Cardiac muscle cell (in vitro differentiated cells and primary cell): ENCODE measurements at regions not wholly inside any gene's neighbourhood (a gene's known extent, or its start where the extent isn't known, plus 50 kb on each side); places are given as distances from the start of the nearest gene placed in this dataset.
A peak's percentile ranks its signal among the peaks of the same experiment; 100 is the strongest.

ENCODE experiments used
- DNase-seq, 2 donors: peaks; one replicate each; pipeline versions ENCODE4 v3.0.0 to v3.0.0-alpha.2; 2010 to 2017; ENCODE audit warnings: low read depth in 1 of 2, low spot score in 1 of 2
- H3K27ac ChIP-seq: fragments of 200-600 bp; sonication (generic); 2 replicates; pipeline ENCODE4 v1.5.1; 2016
- H3K27me3 ChIP-seq: fragments of 200-600 bp; sonication (generic); 2 replicates; pipeline ENCODE4 v1.6.0; 2016; ENCODE audit warnings: control low read depth
- H3K36me3 ChIP-seq: fragments of 200-600 bp; sonication (generic); 2 replicates; pipeline ENCODE4 v1.5.1; 2016; ENCODE audit warnings: control low read depth
- H3K4me1 ChIP-seq: fragments of 200-600 bp; sonication (generic); 2 replicates; pipeline ENCODE4 v1.8.1; 2017; ENCODE audit warnings: low read depth, mild to moderate bottlenecking, mixed run types
- H3K4me3 ChIP-seq: fragments of 200-600 bp; sonication (generic); 2 replicates; pipeline ENCODE4 v1.5.1; 2016; ENCODE audit warnings: mild to moderate bottlenecking
- H3K9me3 ChIP-seq: fragments of 200-600 bp; sonication (generic); 2 replicates; pipeline ENCODE4 v1.5.1; 2017; ENCODE audit warnings: low read depth, mild to moderate bottlenecking, control low read depth
- CTCF ChIP-seq: IDR thresholded peaks from 2 replicates; pipeline ENCODE4 v1.5.1; 2012; ENCODE audit warnings: low read depth, mild to moderate bottlenecking, low read length

- no peak for TF ChIP-seq CTCF
- no peaks in the 10 kb centered on the region for H3K36me3 ChIP-seq
- H3K4me1 ChIP-seq = no peaks in the 10 kb centered on the region
- no peak overlapping the region for H3K27ac ChIP-seq
- no peak overlapping the region for H3K4me3 ChIP-seq
- no peak for DNase-seq
- H3K9me3 ChIP-seq = no peaks in the 10 kb centered on the region
- no peaks in the 10 kb centered on the region for H3K27me3 ChIP-seq
These were observed 550.0 kb downstream of the RAPGEF2 start for GRCh38 chr4:159652871-159653270.

- Histone ChIP-seq H3K27me3 (no peaks in the 10 kb centered on the region), H3K36me3 (no peaks in the 10 kb centered on the region), H3K4me3 (no peak overlapping the region), H3K27ac (no peak overlapping the region), H3K9me3 (no peaks in the 10 kb centered on the region), H3K4me1 (no peaks in the 10 kb centered on the region)
- TF ChIP-seq CTCF = no peak
- peak in 1 of 2 donors; percentile 80 for DNase-seq
These were observed 552.7 kb downstream of the RAPGEF2 start for GRCh38 chr4:159655547-159655946.

- no peak for TF ChIP-seq CTCF
- no peak overlapping the region for H3K4me3 ChIP-seq
- H3K4me1 ChIP-seq = no peaks in the 10 kb centered on the region
- no peaks in the 10 kb centered on the region for H3K27me3 ChIP-seq
- H3K27ac ChIP-seq = no peak overlapping the region
- DNase-seq = no peak
- no peaks in the 10 kb centered on the region for H3K9me3 ChIP-seq
- no peaks in the 10 kb centered on the region for H3K36me3 ChIP-seq
These were observed 566.2 kb downstream of the RAPGEF2 start for GRCh38 chr4:159669094-159669493.

- H3K27ac ChIP-seq = no peak overlapping the region
- H3K4me3 ChIP-seq = no peak overlapping the region
- TF ChIP-seq CTCF = no peak
- no peaks in the 10 kb centered on the region for H3K9me3 ChIP-seq
- no peaks in the 10 kb centered on the region for H3K27me3 ChIP-seq
- DNase-seq = no peak
- no peaks in the 10 kb centered on the region for H3K36me3 ChIP-seq
- H3K4me1 ChIP-seq = no peaks in the 10 kb centered on the region
These were observed 570.3 kb downstream of the RAPGEF2 start for GRCh38 chr4:159673221-159673620.

- no peak for TF ChIP-seq CTCF
- Histone ChIP-seq H3K36me3 (no peaks in the 10 kb centered on the region), H3K27me3 (no peaks in the 10 kb centered on the region), H3K9me3 (no peaks in the 10 kb centered on the region), H3K4me3 (no peak overlapping the region), H3K27ac (no peak overlapping the region), H3K4me1 (no peaks in the 10 kb centered on the region)
- DNase-seq = no peak
These were observed 571.4 kb downstream of the RAPGEF2 start for GRCh38 chr4:159674241-159674640.

GRCh38 chr4:159677521-159677920, 574.6 kb downstream of the RAPGEF2 start:
- Histone ChIP-seq H3K9me3 (no peaks in the 10 kb centered on the region), H3K27ac (no peak overlapping the region), H3K4me1 (no peaks in the 10 kb centered on the region), H3K27me3 (no peaks in the 10 kb centered on the region), H3K4me3 (no peak overlapping the region), H3K36me3 (no peaks in the 10 kb centered on the region)
- DNase-seq = peak in 1 of 2 donors; percentile 67
- no peak for TF ChIP-seq CTCF
